ENCODE measurements at regions not wholly inside any gene's neighbourhood (a gene's known extent, or its start where the extent isn't known, plus 50 kb on each side); places are given as distances from the start of the nearest gene placed in this dataset.
A peak's percentile ranks its signal among the peaks of the same experiment; 100 is the strongest.

DNA sequence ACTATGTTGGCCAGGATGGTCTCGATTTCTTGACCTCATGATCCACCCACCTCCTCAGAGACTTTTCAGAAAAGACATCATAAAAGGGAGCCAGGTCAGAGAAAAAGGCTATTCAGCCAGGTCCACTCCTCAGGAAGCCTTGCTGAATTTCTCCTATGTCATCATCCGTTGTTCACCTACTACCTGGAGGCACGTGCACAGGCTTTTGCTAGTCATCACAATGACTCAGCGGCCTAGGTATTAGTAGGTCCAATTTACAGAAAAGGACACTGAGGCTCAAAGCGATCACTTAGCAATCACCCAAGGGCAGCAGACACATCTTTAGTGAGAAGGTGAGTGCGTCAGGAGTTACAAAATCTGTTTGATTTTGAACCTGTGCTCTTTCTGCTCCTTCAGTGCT, 72.3 kb upstream of the RAD23B start:
- DNase-seq (ENCODE audit: low read depth): no peak

DNA sequence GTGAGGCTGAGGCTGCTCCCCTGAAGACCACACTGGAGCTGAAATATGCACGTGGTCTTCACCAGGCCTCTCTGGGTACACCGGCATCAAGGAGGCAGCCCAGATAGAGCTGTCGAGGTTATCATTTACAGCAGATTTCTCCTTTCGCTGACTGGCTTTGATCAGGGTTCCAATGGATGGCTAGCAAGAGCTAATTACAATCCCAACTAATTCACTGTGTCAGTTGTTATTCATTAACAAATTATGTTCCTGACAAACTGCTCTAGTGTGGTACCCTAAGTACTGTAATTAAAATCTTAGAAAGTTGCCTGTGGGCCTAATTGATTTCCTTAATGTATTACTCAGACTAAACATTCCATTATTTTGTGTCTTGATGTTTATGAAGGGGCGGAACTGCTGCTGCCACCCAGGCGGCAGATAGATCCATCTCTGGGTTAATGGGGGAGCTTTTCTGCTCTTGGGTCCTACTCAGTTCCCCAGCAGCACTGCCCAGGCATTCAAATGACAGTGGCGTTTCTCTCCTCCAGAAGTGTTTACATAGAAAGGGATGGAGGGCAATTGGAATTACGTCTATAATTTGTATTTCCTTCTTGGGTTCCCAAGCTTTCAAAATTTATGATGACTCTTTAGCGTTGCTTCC, 71.7 kb upstream of the RAD23B start:
- DNase-seq (ENCODE audit: low read depth): no peak

DNA sequence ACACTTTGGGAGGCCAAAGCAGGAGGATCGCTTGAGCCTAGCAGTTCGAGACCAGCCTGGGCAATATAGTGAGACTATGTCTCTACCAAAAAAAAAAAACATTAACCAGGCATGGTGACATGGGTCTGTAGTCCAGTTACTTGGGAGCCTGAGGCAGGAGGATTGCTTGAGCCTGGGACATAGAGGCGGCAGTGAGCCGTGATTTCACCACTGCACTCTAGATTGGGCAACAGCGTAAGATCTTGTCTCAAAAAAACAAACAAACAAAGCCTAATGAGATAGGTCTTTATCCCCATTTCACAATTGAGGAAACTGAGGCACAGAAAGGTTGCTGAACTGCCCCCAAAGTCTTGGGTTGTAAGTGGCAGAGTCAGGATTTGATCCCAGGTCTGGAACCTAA, 70.5 kb upstream of the RAD23B start:
- DNase-seq (ENCODE audit: low read depth): no peak

DNA sequence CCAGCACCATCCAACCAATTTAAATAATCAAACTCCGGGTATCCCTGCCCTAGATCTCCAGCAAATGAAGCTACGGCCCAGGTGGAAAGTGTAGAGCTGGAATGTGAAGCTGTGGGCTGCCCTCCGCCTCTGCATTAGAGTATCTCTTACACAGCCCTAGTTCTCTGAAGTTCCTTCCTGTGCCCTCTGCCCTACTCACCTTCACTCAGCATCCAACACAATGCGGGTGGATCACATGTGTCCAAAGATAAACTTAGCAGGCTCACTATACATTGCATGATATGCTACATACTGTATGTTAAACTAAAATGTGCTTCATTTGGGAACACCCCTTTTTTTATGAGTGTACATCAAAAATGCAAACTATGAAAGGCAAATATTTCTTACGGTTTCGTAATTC, 70.0 kb upstream of the RAD23B start:
- no peak for DNase-seq (ENCODE audit: low read depth)

DNA sequence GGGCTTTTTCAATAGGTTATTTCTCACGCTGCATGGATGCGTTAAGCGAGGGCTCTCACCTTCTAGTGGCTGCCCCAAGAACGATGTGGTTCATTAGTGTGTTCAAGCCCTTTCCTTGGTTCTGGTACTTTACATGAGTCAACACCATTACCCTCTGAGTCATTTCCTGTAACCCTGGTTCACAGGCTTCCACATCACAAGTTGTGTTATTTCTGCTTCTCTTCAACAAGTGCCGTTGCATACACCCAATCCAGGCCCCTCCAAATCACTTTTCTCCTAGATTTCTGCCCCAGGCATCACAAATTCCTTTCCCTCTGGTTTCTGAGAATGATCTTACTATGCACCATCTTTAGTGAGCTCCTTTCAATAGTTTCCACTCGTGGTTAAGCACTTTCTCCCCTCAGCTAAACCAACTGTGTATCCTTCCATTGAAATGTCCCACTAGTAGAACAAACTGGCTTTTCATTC, 69.5 kb upstream of the RAD23B start:
- peak; percentile 85 for DNase-seq (ENCODE audit: low read depth)

DNA sequence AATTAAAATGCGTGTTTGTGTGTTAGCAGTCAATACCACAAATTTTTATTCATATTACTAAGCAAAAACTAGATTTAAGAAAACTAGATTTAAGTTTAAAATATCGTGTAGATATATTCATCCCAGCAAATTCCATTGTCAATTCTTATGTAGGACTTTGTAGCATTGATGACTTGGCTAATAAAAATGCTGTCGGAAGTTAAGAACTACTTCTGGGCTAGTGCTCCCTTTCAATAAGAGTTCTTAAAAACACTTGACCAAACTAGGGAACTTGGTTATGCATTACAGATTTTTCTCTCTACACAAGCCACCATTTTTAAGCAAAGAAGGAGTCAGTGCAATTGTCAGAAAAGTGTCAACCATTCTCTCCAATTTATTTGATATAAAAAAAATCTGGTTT, 68.7 kb upstream of the RAD23B start:
- no peak for DNase-seq (ENCODE audit: low read depth)

DNA sequence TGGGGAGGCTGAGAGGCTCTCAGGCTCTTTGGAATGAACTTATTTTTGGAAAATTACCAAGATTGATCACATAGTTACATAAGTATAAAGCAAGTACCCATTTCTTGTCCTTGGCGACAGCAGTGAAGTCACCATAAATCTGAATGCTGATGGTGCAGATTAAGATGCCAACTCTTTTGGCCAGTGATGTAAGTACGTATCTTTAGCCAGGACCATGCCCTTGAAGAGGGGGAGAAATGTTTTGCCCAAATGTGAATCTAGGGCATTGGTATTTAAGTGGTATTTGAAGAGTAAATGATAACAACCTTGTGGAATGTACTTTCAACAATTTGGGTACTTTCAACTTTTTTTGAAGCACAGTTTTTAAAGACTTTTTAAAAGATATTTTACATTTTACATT, 68.2 kb upstream of the RAD23B start:
- peak; percentile 35 for DNase-seq (ENCODE audit: low read depth)

DNA sequence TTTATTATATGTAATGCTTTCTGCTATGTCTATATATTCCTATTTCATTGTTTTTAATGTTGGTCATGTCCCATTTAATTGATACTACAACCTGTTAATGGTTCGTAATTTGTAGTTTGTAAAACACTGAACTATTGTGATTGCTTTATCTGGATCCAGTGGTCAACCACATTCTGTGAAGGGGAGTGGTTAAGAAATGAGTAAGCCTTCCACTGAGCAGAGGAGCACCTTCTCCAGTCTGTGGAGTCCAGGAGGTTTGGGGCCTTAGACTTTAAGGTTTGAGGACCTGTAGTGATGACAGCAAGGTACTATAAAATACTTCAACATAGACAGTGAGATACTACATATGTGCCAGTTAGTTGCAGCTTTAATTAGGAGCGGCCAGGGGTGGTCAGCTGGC, 67.7 kb upstream of the RAD23B start:
- peak; percentile 48 for DNase-seq (ENCODE audit: low read depth)

DNA sequence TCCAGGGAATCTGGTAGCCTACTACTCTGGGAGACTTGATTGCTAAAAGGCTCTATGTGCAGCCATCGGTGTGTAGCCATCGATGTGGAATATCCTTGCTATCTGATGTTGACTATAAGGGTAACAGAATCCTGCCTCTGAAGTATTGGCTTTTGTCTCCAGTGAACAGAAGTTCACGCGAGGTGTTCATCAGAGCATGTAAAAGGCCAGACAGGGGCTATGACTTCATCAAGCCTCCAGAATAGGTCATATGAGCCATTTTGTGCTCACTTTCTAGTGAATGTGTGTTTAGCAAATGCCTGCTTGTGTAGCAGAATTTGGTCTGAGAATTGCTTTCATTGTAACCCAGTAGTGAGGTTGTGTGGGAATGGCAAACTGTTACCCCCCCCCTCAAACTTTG, 66.8 kb upstream of the RAD23B start:
- DNase-seq (ENCODE audit: low read depth): no peak

DNA sequence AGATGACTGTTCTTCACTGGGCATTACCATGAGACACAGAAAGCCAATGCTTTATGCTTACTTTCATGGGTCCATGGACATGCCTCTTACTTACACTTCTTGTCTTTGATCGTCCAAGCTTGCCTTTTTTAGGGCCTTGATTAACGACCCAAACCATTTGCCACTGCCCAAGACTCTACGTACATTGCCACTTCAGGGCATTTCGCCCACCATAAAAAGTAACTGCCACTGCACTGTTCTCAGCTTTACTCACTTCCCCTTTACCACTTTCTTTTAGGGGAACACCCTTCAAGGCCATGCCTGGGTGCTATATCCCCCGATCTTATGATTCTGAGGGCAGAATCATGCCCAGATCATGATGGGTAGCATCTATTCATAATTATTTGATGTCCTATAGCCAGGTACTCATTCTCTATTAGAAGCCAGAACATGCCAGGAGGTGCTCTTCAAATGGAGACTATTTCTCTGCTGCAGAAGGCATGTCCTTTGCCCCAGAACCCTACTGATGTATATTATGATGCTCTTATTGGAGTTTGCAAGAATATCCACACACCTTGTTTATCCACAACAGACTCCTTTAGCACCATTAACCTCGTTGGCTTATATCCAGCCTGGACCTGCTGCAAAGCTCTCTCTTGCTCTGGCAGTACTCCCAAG, 64.1 kb upstream of the RAD23B start:
- DNase-seq (ENCODE audit: low read depth): no peak

DNA sequence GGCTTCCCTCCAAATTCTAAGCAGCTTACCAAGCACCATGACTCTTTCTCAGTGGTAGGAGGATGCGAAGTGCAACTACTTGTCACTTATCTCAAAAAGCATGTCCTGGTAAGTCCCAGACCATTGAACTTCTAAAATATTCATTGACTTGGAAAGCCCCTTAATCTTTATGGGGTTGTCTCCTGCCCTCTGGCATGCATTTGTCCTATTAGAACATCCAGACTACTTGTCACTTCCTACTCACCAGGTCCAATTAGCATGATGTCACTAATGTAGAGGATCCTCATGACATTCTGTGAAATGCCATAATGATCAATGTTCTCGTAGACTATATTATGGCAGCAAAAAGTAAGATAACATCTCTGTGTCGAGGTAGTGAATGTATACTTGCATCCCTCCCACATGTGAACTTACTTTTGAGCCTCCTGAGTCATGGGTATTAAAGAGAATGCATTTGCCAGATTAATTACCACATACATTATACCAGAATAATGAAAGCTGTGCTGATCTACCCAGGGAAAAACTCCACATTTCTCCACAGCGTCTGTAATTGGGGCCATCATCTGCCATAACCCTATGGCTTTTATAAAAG, 63.5 kb upstream of the RAD23B start:
- DNase-seq (ENCODE audit: low read depth): no peak

DNA sequence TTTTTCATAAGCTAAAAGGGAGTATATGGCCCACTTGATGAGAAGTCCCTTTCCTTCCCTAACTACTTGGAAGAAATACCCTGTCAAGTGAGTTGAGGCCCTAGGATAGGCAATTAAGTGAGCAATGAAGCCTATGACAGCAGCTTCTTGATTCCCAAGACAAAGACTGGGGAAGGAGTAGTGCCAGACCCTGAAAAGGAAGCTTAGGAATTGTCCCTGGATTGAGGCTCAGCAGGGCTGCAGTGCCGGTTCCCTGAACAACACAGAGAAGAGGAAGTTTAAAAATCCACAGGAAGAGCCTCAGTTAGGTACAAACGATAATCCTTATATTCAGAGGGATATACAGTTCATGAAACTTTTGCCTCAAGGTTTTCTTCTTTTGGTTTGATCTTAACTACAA, 61.8 kb upstream of the RAD23B start:
- DNase-seq (ENCODE audit: low read depth): no peak

DNA sequence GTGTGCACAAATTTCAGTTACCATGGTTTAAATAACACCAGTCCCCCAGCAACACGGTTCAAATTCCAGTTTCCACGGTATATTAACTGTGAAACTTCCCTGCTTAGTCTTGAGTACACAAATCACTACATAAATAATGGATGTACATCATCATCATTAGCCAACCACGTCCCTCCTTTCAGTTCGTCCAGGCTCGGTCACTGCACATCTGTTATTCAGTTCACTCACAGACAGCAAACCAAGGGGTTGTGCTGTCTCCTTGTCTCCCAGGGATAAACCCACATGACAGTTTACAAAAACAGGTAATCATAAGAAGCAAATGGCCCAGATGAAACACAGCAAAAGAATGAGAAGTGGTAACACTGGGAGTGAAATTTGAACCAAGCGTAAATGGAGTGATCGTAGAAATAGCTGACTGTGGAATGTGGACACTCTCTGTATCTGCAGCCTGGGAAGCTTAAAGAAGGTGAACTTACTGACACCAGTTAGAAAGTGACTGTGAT, 61.0 kb upstream of the RAD23B start:
- peak; percentile 43 for DNase-seq (ENCODE audit: low read depth)

DNA sequence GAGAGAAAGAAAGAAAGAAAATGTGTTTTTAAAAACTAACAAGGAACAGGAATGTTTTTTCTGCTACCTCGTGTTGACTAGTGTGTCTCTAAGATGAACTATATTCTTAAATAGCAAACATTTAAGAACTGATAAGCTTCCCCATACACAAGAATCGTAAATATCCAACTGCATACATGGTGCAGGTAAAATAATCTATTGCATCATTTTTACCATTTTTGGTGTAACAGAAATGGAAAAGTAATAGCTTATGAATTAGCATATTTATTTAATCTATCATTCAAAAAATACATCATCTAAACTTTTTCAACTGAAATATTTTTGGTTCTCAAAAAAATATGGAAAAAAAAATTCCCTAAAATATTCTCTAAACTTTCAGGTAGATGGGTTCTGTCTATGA, 59.7 kb upstream of the RAD23B start:
- no peak for DNase-seq (ENCODE audit: low read depth)

DNA sequence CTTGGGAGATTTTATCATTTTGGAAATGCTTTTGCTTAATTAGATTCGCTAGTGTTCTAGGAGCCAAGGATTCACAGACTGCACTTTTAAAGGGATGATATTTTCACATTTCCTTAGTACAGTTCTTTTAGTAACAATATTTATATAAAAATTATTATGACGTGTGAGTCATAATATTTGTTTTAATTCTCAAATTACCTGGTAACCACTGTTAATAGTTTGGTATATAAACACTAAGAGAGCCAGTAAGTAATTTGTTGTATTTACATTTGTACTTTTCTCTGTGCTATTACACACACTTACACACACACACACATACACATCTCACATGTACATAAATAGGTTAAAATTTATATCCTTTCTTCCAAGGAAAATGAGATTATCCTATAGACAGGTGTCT, 58.8 kb upstream of the RAD23B start:
- no peak for DNase-seq (ENCODE audit: low read depth)

DNA sequence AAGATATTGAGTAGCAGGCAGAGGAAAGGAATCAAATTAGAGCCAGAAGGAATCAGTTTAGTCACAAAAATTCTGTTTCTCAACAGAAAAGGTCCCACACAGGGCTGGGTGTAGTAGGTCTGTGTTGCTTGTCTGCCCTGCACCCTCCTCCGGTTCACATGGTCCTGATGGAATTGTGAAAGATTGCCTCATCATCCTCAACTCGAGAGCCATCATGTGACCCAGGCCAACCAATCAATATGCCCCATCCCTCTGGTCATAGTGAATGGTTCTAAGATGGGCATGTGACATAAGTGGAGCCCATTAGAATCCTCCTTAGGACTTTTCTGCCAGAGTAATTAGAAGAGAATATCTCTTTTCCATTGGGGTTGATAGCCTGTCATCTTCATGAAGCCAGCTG, 56.7 kb upstream of the RAD23B start:
- DNase-seq (ENCODE audit: low read depth): no peak

DNA sequence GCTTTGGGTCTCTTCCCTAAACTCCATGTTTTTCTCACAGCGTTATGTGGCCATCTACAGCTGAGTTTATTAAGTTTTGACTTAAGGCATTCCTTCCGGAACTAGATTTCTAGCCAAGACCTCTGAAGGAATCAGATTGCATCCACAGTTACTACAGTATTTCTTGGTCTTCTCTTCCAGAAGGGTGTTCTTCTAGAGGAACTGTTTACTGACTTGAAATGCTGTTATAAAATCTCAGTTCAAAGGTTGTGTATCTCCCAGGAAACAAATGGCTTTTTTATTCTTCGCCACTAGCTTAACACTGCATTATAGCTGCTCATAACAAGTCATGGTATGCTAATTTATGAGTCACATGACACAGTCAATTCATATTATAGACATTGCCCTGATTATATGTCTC, 55.3 kb upstream of the RAD23B start:
- no peak for DNase-seq (ENCODE audit: low read depth)

DNA sequence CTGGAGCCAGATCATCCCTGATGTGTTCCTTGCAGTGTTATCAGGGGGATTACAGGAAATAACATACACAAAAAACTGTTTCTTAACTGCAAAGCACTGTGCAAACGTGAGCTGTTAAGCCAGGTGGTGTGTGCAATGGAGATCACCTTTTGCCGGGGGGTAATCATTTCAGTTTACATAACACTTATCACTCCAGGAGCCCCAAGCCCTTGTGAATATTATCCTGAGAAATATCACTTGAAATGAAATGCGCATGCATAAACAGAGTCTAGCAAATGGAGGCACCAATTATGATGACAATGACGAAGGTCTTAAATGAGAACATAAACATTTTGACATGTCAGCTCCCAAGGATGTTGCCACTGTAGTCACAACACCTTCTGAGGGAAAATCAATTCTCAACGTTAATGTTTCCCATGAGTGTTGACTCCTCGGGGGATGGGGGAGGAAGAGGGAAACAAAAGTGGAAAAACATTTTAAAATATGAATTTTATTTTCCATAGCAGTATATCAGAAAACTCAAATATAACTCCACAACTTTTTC, 54.5 kb upstream of the RAD23B start:
- no peak for DNase-seq (ENCODE audit: low read depth)

DNA sequence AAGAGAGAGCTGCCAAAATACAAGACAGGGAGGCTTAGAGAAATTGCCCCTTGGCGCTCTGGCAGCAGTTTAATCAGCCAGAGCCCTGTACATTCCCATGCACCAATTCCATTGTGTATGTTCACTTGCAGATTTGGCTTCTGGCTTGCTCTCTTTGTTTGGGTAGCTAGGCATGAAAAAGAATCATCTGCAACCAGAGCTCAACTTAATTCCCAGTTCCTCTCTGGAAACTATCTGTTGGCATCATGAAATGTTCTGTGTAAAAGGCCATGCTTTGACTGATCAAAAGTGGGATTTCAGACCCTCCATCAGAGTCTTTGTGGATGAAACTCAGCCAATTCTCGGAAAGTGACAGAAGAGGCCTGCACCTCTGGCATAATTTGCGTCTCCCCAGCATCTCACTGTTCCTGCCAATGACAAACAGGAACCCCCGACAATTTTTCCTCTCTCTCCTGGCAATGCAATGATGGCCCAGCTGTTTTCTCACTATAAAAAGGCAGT, 53.8 kb upstream of the RAD23B start:
- no peak for DNase-seq (ENCODE audit: low read depth)

Measured in LHCN-M2 (cell line).